GM12865 (cell line): ENCODE measurements at regions not wholly inside any gene's neighbourhood (a gene's known extent, or its start where the extent isn't known, plus 50 kb on each side); places are given as distances from the start of the nearest gene placed in this dataset.

ENCODE experiments used
- DNase-seq: peaks from one replicate; pipeline ENCODE4 v3.0.0; 2010; ENCODE audit warnings: low read depth
- H3K4me3 ChIP-seq: 2 replicates; pipeline ENCODE4 v1.5.1; 2011; ENCODE audit warnings: mild to moderate bottlenecking, low read depth, low read length, control low read depth
- TF ChIP-seq, protein P1 (sequence below): IDR thresholded peaks from 2 replicates; pipeline ENCODE4 v1.5.1; 2011; ENCODE audit warnings: low read length, control low read depth, low read depth, inconsistent platforms; ENCODE audit not compliant: insufficient read depth; ENCODE audit errors: missing control alignments

DNA sequence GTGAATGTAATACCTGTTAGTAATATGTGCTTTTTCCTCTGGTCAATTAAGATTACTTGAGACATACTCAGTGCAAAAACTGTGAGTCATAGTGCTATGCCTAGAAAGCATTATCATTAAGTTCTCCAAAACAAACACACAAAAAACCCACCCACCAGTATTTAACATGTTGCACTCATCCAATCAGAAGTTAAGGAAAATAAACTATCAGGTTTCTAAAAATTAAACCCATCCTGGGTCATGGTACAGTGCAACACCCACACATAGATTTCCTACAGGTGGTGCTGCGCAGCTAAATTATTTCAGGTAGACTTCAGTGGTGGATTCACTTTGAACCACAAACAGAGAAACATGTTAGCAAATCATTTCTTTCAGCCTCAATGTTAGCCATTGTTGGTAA is 264.4 kb upstream of the VEPH1 start:
- TF ChIP-seq, protein P1, sequence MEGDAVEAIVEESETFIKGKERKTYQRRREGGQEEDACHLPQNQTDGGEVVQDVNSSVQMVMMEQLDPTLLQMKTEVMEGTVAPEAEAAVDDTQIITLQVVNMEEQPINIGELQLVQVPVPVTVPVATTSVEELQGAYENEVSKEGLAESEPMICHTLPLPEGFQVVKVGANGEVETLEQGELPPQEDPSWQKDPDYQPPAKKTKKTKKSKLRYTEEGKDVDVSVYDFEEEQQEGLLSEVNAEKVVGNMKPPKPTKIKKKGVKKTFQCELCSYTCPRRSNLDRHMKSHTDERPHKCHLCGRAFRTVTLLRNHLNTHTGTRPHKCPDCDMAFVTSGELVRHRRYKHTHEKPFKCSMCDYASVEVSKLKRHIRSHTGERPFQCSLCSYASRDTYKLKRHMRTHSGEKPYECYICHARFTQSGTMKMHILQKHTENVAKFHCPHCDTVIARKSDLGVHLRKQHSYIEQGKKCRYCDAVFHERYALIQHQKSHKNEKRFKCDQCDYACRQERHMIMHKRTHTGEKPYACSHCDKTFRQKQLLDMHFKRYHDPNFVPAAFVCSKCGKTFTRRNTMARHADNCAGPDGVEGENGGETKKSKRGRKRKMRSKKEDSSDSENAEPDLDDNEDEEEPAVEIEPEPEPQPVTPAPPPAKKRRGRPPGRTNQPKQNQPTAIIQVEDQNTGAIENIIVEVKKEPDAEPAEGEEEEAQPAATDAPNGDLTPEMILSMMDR = no peak
- H3K4me3 ChIP-seq = no peak overlapping the region
- no peak for DNase-seq

DNA sequence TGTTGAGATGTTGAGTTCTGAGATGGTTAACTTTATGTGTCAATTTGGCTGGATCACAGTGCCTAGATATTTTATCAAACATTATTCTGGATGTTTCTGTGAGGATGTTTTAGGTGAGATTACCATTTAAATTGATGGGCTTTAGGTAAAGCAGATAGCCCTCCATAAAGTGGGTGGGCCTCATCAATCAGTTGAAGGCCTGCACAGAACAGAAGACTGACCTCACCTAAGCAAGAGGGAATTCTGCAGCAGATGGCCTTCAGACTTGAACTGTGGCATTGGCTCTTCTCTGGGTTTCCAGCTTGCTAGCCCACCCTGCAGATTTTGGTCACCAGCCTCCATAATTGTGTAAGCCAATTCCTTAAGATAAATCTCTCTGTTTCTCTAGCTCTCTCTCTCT is 260.4 kb upstream of the VEPH1 start:
- DNase-seq = no peak
- H3K4me3 ChIP-seq = no peak overlapping the region
- TF ChIP-seq, protein P1 = no peak

DNA sequence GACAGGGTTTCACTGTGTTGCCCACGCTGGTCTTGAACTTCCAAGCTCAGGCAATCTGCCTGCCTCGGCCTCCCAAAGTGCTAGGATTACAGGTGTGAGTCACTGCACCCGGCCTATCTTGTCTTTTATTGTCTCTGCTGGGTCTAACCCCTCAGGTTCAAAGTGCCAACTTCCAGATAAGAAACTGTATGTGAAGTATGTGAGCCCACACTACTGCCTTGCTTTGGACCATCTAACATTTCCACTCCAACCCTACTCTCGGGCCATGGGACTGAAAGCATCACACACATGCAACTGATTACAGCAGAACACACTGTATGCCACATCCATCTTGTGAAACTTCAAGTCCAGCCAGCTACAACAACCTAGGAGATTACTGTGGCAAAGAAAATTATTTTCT is 256.1 kb upstream of the VEPH1 start:
- no peak overlapping the region for H3K4me3 ChIP-seq

DNA sequence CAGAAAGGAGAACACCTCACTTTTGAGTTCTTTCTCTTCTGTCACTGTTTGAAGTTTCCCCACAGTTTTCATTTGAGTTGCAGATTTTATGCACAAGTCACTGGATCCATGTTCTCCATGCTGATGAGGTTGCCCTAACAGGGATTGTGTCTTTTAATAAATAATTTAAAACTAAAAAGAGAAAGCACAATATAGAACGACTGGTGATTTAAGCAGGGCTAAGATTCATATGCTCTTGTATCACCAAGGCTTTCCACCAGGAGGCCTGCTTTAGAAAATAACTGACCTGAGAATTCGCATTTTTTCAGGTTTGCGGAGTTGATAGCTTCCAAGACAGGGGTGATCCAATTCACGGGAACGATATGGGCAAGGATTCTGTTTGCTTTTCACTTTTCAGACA is 252.0 kb upstream of the VEPH1 start:
- no peak overlapping the region for H3K4me3 ChIP-seq
- DNase-seq = no peak
- TF ChIP-seq, protein P1 = no peak

More for the DNA sequence above, 256.1 kb upstream of the VEPH1 start:
- TF ChIP-seq, protein P1 = no peak
- no peak for DNase-seq

DNA sequence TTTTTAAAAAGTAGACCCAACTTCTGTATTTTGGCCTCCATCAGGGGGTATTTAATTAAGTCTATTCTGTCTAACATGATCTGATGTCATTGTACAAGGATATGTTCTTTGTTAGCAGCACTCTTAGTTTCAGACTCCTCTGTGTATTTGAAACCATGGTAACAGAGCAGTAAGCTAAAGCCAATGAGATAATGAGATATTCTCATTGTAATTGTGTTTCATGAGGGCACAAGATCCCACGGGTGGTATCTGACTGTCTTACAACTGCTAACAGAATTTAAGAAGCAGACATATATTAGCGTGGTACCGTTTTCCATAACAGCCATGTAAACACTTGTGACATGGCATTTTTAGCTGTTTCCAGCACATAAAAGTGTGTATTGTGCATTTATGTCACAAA is 251.2 kb upstream of the VEPH1 start:
- DNase-seq = no peak
- H3K4me3 ChIP-seq = no peak overlapping the region
- TF ChIP-seq, protein P1 = no peak

DNA sequence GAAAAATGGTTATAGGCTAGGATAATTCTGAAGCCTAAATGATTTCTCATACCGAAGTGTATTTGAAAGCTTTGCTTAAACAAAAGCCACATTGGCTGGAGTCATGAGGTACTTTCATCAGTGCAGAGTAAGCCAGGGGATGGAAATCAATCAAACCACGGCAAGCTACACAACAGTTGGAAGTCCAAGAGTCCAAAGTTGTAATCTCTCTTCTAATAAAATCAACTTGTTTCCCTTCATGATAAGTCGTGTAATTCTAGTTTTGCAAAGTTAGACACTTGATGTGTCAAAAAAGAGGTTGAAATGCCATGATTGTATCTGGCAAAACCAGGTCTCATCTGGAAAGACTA is 250.5 kb upstream of the VEPH1 start:
- H3K4me3 ChIP-seq = no peak overlapping the region
- no peak for DNase-seq
- TF ChIP-seq, protein P1 = no peak

DNA sequence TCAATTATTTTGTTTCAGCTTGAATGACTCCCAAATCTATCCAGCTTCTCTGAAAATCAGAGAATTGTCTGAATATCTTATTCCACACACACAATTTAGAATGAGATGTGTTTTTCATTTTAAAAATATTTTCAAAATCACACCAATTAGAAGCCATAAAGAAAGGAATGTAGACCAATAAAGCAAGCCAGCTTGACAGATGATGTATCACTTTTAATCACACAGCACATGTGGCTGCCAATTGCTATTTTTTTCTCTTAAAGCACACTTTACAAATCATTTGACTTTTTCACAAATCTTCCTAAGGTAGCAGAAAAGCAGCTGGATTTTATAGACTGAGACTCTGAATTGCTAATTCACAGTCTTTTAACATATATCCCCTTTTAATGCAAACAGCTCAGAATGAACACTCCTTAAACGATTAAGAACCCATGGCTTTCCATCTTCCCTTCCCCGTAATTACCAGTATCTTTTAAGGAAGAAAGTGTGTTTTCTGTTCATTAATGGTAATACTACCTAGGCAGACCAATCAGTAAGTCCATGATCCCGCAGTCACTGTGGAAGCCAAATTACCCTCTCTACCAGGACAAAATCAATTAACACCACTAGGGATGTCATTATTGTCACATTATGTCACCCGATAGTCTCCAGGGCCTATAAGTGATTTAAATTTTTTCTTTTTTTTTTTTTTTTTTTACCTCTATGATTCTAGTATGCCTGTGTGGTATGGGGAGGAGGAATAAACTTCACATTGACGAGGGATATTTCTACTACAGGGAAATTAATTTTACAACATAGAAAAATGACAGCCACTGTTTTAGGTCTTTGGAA is 250.0 kb upstream of the VEPH1 start:
- DNase-seq = no peak
- no peak overlapping the region for H3K4me3 ChIP-seq
- TF ChIP-seq, protein P1 = no peak
